AG09309 (cell line): ENCODE measurements at regions not wholly inside any gene's neighbourhood (a gene's known extent, or its start where the extent isn't known, plus 50 kb on each side); places are given as distances from the start of the nearest gene placed in this dataset.

Source experiments
- DNase-seq: peaks from one replicate; pipeline ENCODE4 v3.0.0-alpha.2; 2010; ENCODE audit warnings: low read depth
- H3K4me3 ChIP-seq: 2 replicates; pipeline ENCODE4 v1.5.1; 2011; ENCODE audit warnings: mild to moderate bottlenecking, low read depth, low read length, moderate library complexity; ENCODE audit not compliant: control insufficient read depth
- CTCF ChIP-seq: IDR thresholded peaks from 2 replicates; pipeline ENCODE4 v1.5.1; 2011; ENCODE audit warnings: mild to moderate bottlenecking, low read depth, low read length, inconsistent platforms; ENCODE audit not compliant: insufficient read depth, control insufficient read depth; ENCODE audit errors: missing control alignments

GRCh38 chr11:131311776-131312514 lies 58.5 kb upstream of the NTM start:
- no peak for TF ChIP-seq CTCF

More at GRCh38 chr11:131311776-131312514, 58.5 kb upstream of the NTM start:
- no peak for DNase-seq
- H3K4me3 ChIP-seq: no peak overlapping the region
